ENCODE measurements at regions not wholly inside any gene's neighbourhood (a gene's known extent, or its start where the extent isn't known, plus 50 kb on each side); places are given as distances from the start of the nearest gene placed in this dataset.

DNA sequence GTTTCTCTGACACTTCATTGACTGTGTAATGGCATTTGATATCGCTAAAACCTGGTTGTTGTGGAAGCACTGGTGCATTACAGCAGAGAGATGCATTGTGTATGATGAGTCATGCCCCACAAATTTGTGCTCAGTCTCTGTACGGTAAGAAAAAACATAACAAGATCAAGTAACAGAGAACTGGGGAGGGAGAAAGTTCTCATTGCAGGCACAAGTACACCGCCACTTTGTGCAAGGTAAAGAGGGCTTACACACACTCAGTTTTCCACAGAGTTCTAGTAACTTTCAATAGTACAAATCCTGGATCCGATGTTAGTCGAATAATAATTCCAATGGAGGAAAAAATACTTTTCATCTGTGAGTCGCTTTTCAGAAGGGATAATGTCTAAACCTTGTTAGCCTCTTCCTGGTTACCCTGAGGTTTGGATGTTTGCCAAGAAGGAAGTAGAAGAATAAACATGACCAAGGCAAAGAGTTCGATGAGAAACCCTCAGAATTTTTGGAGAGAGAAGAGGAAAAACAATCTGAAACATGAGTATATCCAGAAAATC, 512.5 kb upstream of the SLIT2 start:
- Mint-ChIP-seq H3K36me3 (peaks cover under 1% of the 10 kb centered on the region), H3K27me3 (ENCODE audit: low read depth) (no peaks in the 10 kb centered on the region), H3K27ac (peak overlapping the region; percentile 96), H3K9me3 (peaks cover 6% of the 10 kb centered on the region), H3K4me1 (peaks cover 65% of the 10 kb centered on the region), H3K4me3 (peak overlapping the region; percentile 25)
- DNase-seq (ENCODE audit: low spot score in 2 of 2, unreplicated experiment in 2 of 2), result peak in 1 of 2 experiments; percentile 38
- TF ChIP-seq CTCF (IDR thresholded peaks at IDR 0.05; ENCODE audit: unreplicated experiment), result no peak

DNA sequence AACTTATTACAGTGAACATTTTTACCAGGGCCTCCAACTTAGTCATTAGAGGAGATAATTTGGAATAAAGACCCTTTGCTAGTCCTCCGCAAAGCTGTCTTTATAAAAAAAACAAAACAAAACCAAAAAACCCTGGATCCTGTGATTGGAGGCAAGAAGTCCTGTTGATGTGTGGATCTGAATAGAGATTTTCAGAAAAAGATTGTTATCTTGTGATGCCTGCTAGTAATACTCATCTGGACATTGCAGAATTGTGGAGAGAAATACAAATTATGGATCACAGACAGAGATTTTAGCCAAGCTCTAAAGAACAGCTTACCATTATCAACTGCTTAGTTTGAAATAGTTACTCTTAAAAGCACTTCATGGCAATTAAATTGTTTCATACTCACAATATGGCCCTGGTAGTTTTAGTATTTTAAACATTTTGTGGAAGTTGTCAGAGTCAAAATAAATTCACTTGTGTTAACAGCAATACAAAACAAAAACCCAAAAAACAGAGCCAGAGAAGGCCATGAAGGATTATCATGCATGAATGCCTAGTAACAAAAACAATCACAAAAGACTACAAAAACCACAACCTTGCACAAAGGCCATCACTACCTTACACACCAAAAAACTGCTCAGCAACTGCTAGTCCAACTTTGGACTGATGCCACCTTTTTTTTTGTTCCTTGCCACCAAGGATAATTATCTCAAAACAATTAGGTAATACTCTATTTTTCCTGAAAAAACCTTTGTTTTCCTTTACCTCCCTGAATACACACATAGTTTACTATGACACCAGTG, 514.5 kb upstream of the SLIT2 start:
- no peak overlapping the region for H3K4me3 Mint-ChIP-seq
- H3K36me3 Mint-ChIP-seq, result peaks cover 4% of the 10 kb centered on the region
- H3K27me3 Mint-ChIP-seq (ENCODE audit: low read depth), result no peaks in the 10 kb centered on the region
- no peak for TF ChIP-seq CTCF (IDR thresholded peaks at IDR 0.05; ENCODE audit: unreplicated experiment)
- peaks cover 8% of the 10 kb centered on the region for H3K9me3 Mint-ChIP-seq
- H3K4me1 Mint-ChIP-seq, result peaks cover 47% of the 10 kb centered on the region
- H3K27ac Mint-ChIP-seq, result peak overlapping the region; percentile 19
- no peak for DNase-seq (ENCODE audit: low spot score in 2 of 2, unreplicated experiment in 2 of 2)

- H3K9me3 Mint-ChIP-seq, result peaks cover 11% of the 10 kb centered on the region
- no peak overlapping the region for H3K4me3 Mint-ChIP-seq
- H3K27ac Mint-ChIP-seq, result no peak overlapping the region
- peaks cover 41% of the 10 kb centered on the region for H3K4me1 Mint-ChIP-seq
- no peak for DNase-seq (ENCODE audit: low spot score in 2 of 2, unreplicated experiment in 2 of 2)
- no peak for TF ChIP-seq CTCF (IDR thresholded peaks at IDR 0.05; ENCODE audit: unreplicated experiment)
- H3K36me3 Mint-ChIP-seq, result peaks cover 6% of the 10 kb centered on the region
- H3K27me3 Mint-ChIP-seq (ENCODE audit: low read depth), result no peaks in the 10 kb centered on the region
Measured at GRCh38 chr4:19735012-19735411, 516.7 kb upstream of the SLIT2 start.

- DNase-seq (ENCODE audit: low spot score in 2 of 2, unreplicated experiment in 2 of 2), result no peak
- Mint-ChIP-seq H3K9me3 (peaks cover 12% of the 10 kb centered on the region), H3K27me3 (ENCODE audit: low read depth) (no peaks in the 10 kb centered on the region), H3K36me3 (peaks cover 6% of the 10 kb centered on the region), H3K4me3 (no peak overlapping the region), H3K4me1 (peaks cover 18% of the 10 kb centered on the region), H3K27ac (peak overlapping the region; percentile 51)
- TF ChIP-seq CTCF (IDR thresholded peaks at IDR 0.05; ENCODE audit: unreplicated experiment), result no peak
Measured at GRCh38 chr4:19729886-19730651, 521.6 kb upstream of the SLIT2 start.

- TF ChIP-seq CTCF (IDR thresholded peaks at IDR 0.05; ENCODE audit: unreplicated experiment), result no peak
- H3K4me1 Mint-ChIP-seq, result peaks cover 16% of the 10 kb centered on the region
- H3K36me3 Mint-ChIP-seq, result peaks cover 3% of the 10 kb centered on the region
- H3K4me3 Mint-ChIP-seq, result no peak overlapping the region
- H3K27me3 Mint-ChIP-seq (ENCODE audit: low read depth), result no peaks in the 10 kb centered on the region
- H3K27ac Mint-ChIP-seq, result no peak overlapping the region
- peaks cover 8% of the 10 kb centered on the region for H3K9me3 Mint-ChIP-seq
- DNase-seq (ENCODE audit: low spot score in 2 of 2, unreplicated experiment in 2 of 2), result no peak
Measured at GRCh38 chr4:19728773-19729172, 522.9 kb upstream of the SLIT2 start.
